Stomach (tissue), 8 donors: ENCODE measurements at regions not wholly inside any gene's neighbourhood (a gene's known extent, or its start where the extent isn't known, plus 50 kb on each side); places are given as distances from the start of the nearest gene placed in this dataset.
A peak's percentile ranks its signal among the peaks of the same experiment; 100 is the strongest.

Experiments used
- DNase-seq, 2 donors: peaks; one replicate each; pipeline versions ENCODE4 v3.0.0 to v3.0.0-alpha.2; 2013 to 2019
- H3K27ac ChIP-seq, 5 donors: fragments of 200-600 bp in 4 of 5; sonication (generic) in 4 of 5; one replicate each; pipeline ENCODE4 v1.5.1; 2013 to 2019; ENCODE audit warnings: mild to moderate bottlenecking in 1 of 5, moderate library complexity in 1 of 5
- H3K27me3 ChIP-seq, 3 donors: fragments of 200-600 bp; sonication (generic); one replicate each; pipeline ENCODE4 v1.5.1; 2017 to 2019; ENCODE audit warnings: mixed run types in 1 of 3
- H3K36me3 ChIP-seq, 4 donors: fragments of 200-600 bp; sonication (generic); 1 replicate in 3 of 4; 2 replicates in 1 of 4; pipeline ENCODE4 v1.5.1; 2016 to 2019
- H3K4me1 ChIP-seq, 4 donors: fragments of 200-600 bp; sonication (generic); one replicate each; pipeline ENCODE4 v1.5.1; 2016 to 2019
- H3K4me3 ChIP-seq, 4 donors: fragments of 200-600 bp; sonication (generic) in 3 of 4; one replicate each; pipeline ENCODE4 v1.5.1; 2016 to 2019; ENCODE audit warnings: mild to moderate bottlenecking in 1 of 4
- H3K9me3 ChIP-seq, 4 donors: fragments of 200-600 bp; sonication (generic); one replicate each; pipeline ENCODE4 v1.5.1; 2016 to 2019
- CTCF ChIP-seq, 7 experiments: fragments of 450-650 bp in 4 of 7; fragments of 200-600 bp in 3 of 7; sonication (generic) in 3 of 7; IDR thresholded peaks; one replicate each; pipeline ENCODE4 v1.5.1; 2016 to 2019; ENCODE audit warnings: antibody characterized with exemption in 7 of 7, control low read depth in 2 of 7, mild to moderate bottlenecking in 1 of 7
- EP300 ChIP-seq: sonication (generic); formaldehyde crosslinking; IDR thresholded peaks from one replicate; pipeline ENCODE4 v1.6.1; 2017; ENCODE audit warnings: antibody characterized with exemption
- POLR2A ChIP-seq, 4 donors: fragments of 450-650 bp; IDR thresholded peaks; one replicate each; pipeline ENCODE4 v1.6.1; 2016; ENCODE audit warnings: antibody characterized with exemption in 4 of 4, control low read depth in 2 of 4, mild to moderate bottlenecking in 1 of 4, moderate library complexity in 1 of 4
- POLR2AphosphoS5 ChIP-seq, 3 donors: sonication (generic); formaldehyde crosslinking; IDR thresholded peaks; one replicate each; pipeline ENCODE4 v1.6.1; 2016; ENCODE audit warnings: antibody characterized with exemption in 3 of 3
- WGBS, 5 donors: extraction: QIAGEN DNeasy Blood & Tissue Kit in 3 of 5; methylation state at CpG; one replicate each; pipeline versions ENCODE4 v1.1.5 to v1.1.7; 2013 to 2018; 5-methylcytosine and 5-hydroxymethylcytosine counted together
- intact Hi-C: fragments of 100-400 bp; cut with DNase I; formaldehyde crosslinking; loops from one replicate; pipeline ENCODE4 v1.15.1; 2023; ENCODE audit warnings: low total_unique reads
- donor health status: healthy with polysubstance abuse.
- donor health status: Bipolar disorder and iron deficiency.
- donor health status: healthy.

- TF ChIP-seq POLR2A (IDR thresholded peaks at IDR 0.05), result no peak
- TF ChIP-seq POLR2AphosphoS5 (IDR thresholded peaks at IDR 0.05), result no peak
- TF ChIP-seq CTCF (IDR thresholded peaks at IDR 0.05), result no peak
- H3K4me1 ChIP-seq, result no peaks in the 10 kb centered on the region
- no peak overlapping the region for H3K4me3 ChIP-seq
- 62 to 85% (median 75%) methylated on average over 1 of the region's 1 CpG for WGBS, 5 donors
- no peak overlapping the region for H3K27ac ChIP-seq
- peaks cover 0 to 13% (median 0%) of the 10 kb centered on the region in 4 donors for H3K9me3 ChIP-seq
- intact Hi-C loops, result no loop called here
- H3K36me3 ChIP-seq, result no peaks in the 10 kb centered on the region
- DNase-seq, result no peak
- no peaks in the 10 kb centered on the region for H3K27me3 ChIP-seq
These were observed 653.2 kb downstream of the DCDC2C start for GRCh38 chr2:4356541-4356940.

GRCh38 chr2:4357121-4357520 lies 653.7 kb downstream of the DCDC2C start:
- intact Hi-C loops, result no loop called here
- no peak overlapping the region for H3K4me3 ChIP-seq
- no peak for TF ChIP-seq POLR2A (IDR thresholded peaks at IDR 0.05)
- no peak for TF ChIP-seq POLR2AphosphoS5 (IDR thresholded peaks at IDR 0.05)
- TF ChIP-seq EP300, result no peak
- peak in 1 of 2 donors; percentile 20 for DNase-seq
- H3K4me1 ChIP-seq, result no peaks in the 10 kb centered on the region
- WGBS, 5 donors, result 47 to 67% (median 59%) methylated on average over 8 of the region's 8 CpGs
- H3K36me3 ChIP-seq, result no peaks in the 10 kb centered on the region
- no peaks in the 10 kb centered on the region for H3K27me3 ChIP-seq
- H3K27ac ChIP-seq, result no peak overlapping the region
- H3K9me3 ChIP-seq, result peaks cover 0 to 15% (median 0%) of the 10 kb centered on the region in 4 donors

- H3K4me3 ChIP-seq, result no peak overlapping the region
- H3K36me3 ChIP-seq, result no peaks in the 10 kb centered on the region
- peaks cover 0 to 18% (median 0%) of the 10 kb centered on the region in 4 donors for H3K9me3 ChIP-seq
- intact Hi-C loops, result no loop called here
- H3K27ac ChIP-seq, result no peak overlapping the region
- WGBS, 5 donors, result 51 to 70% (median 57%) methylated on average over 5 of the region's 5 CpGs
- TF ChIP-seq POLR2AphosphoS5 (IDR thresholded peaks at IDR 0.05) (no peak), EP300 (no peak), POLR2A (IDR thresholded peaks at IDR 0.05) (no peak), CTCF (IDR thresholded peaks at IDR 0.05) (no peak)
- DNase-seq, result no peak
- H3K4me1 ChIP-seq, result no peaks in the 10 kb centered on the region
- no peaks in the 10 kb centered on the region for H3K27me3 ChIP-seq
These were observed 655.5 kb downstream of the DCDC2C start for GRCh38 chr2:4358837-4359236.

- no peaks in the 10 kb centered on the region for H3K4me1 ChIP-seq
- TF ChIP-seq POLR2A (IDR thresholded peaks at IDR 0.05) (no peak), EP300 (no peak), POLR2AphosphoS5 (IDR thresholded peaks at IDR 0.05) (no peak), CTCF (IDR thresholded peaks at IDR 0.05) (no peak)
- no peak for DNase-seq
- H3K36me3 ChIP-seq, result no peaks in the 10 kb centered on the region
- no peaks in the 10 kb centered on the region for H3K27me3 ChIP-seq
- H3K4me3 ChIP-seq, result no peak overlapping the region
- 90 to 96% (median 94%) methylated on average over 4 of the region's 4 CpGs for WGBS, 5 donors
- H3K9me3 ChIP-seq, result peaks cover 2 to 54% (median 25%) of the 10 kb centered on the region in 4 donors
- H3K27ac ChIP-seq, result no peak overlapping the region
- intact Hi-C loops, result no loop called here
These were observed 665.5 kb downstream of the DCDC2C start for GRCh38 chr2:4368907-4369306.

GRCh38 chr2:4369826-4370419 lies 666.5 kb downstream of the DCDC2C start:
- peak in 1 of 2 donors; percentile 20 for DNase-seq
- WGBS, 5 donors, result 24 to 44% (median 36%) methylated on average over 3 of the region's 3 CpGs
- Histone ChIP-seq H3K36me3 (no peaks in the 10 kb centered on the region), H3K4me3 (no peak overlapping the region), H3K27ac (no peak overlapping the region), H3K9me3 (peaks cover 2 to 53% (median 24%) of the 10 kb centered on the region in 4 donors), H3K4me1 (no peaks in the 10 kb centered on the region), H3K27me3 (no peaks in the 10 kb centered on the region)
- TF ChIP-seq EP300 (no peak), POLR2AphosphoS5 (IDR thresholded peaks at IDR 0.05) (no peak), CTCF (IDR thresholded peaks at IDR 0.05) (no peak), POLR2A (IDR thresholded peaks at IDR 0.05) (no peak)
- intact Hi-C loops, result no loop called here
